ENCODE measurements at regions not wholly inside any gene's neighbourhood (a gene's known extent, or its start where the extent isn't known, plus 50 kb on each side); places are given as distances from the start of the nearest gene placed in this dataset.

DNA sequence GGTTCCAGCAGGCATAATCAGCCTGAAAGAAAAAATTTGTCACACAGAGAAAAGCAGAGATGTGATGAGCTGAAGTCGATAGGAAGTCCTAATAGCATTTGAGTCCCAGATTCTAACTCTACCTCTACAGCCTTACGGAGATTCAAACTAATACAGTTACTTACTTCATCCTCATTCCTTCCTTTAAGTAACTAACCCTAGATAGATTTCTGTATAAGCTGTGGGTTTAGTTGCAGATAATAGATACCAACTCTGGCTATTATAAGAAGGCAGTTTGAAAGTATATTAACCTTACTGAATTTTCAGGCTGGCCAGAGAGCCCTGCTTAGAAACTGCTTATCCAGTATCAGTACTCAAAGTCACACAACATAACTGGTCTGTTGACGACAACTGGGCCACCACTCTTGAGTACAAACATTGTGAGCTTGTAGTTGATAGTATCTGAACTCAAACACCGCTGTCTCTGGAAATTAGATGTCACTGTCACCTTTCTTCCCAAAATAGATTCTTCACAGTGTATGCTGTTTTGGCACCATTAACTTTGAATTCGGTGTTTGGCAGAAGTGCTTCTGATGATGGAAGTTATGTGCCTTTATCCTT, 484.3 kb downstream of the DIPK2A start (continued):
- TF ChIP-seq, protein P1, sequence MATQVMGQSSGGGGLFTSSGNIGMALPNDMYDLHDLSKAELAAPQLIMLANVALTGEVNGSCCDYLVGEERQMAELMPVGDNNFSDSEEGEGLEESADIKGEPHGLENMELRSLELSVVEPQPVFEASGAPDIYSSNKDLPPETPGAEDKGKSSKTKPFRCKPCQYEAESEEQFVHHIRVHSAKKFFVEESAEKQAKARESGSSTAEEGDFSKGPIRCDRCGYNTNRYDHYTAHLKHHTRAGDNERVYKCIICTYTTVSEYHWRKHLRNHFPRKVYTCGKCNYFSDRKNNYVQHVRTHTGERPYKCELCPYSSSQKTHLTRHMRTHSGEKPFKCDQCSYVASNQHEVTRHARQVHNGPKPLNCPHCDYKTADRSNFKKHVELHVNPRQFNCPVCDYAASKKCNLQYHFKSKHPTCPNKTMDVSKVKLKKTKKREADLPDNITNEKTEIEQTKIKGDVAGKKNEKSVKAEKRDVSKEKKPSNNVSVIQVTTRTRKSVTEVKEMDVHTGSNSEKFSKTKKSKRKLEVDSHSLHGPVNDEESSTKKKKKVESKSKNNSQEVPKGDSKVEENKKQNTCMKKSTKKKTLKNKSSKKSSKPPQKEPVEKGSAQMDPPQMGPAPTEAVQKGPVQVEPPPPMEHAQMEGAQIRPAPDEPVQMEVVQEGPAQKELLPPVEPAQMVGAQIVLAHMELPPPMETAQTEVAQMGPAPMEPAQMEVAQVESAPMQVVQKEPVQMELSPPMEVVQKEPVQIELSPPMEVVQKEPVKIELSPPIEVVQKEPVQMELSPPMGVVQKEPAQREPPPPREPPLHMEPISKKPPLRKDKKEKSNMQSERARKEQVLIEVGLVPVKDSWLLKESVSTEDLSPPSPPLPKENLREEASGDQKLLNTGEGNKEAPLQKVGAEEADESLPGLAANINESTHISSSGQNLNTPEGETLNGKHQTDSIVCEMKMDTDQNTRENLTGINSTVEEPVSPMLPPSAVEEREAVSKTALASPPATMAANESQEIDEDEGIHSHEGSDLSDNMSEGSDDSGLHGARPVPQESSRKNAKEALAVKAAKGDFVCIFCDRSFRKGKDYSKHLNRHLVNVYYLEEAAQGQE (IDR thresholded peaks at IDR 0.05) = no peak
- no peak for TF ChIP-seq EGR1 (IDR thresholded peaks at IDR 0.05; ENCODE audit: low read depth in 2 of 2)
- TF ChIP-seq, protein P2, sequence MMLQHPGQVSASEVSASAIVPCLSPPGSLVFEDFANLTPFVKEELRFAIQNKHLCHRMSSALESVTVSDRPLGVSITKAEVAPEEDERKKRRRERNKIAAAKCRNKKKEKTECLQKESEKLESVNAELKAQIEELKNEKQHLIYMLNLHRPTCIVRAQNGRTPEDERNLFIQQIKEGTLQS (IDR thresholded peaks at IDR 0.05) = no peak
- TF ChIP-seq, protein P3, sequence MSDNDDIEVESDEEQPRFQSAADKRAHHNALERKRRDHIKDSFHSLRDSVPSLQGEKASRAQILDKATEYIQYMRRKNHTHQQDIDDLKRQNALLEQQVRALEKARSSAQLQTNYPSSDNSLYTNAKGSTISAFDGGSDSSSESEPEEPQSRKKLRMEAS (IDR thresholded peaks at IDR 0.05) = no peak

DNA sequence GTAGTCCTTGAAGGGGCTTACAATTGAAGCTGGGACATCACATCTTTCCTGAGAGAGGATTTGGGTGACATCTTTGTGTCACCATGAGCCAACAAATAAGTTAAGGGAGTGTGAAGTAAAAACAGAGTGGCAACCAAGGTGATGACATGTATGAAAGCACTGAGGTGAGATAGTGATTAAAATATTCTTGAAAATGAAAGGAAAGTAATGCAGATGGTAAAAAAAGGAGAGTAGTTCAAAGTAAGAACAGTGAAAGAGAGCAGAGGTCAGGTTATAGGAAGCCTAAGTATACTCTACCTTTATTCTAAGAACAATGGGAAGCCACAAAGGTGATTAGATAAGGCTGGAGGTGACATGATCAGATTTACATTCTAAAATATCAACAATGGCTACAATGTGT, 486.1 kb downstream of the DIPK2A start:
- no peak overlapping the region for H3K9ac ChIP-seq (ENCODE audit: low read depth in 1 of 2, low read length in 2 of 2)
- H3K36me3 ChIP-seq (ENCODE audit: control insufficient read depth in 4 of 4, insufficient read depth in 3 of 4, low read depth in 1 of 4, low read length in 3 of 4) = no peaks in the 10 kb centered on the region
- no peaks in the 10 kb centered on the region for H3K9me3 ChIP-seq (ENCODE audit: control insufficient read depth in 4 of 4, low read length in 3 of 4)
- DNase-seq (ENCODE audit: low spot score) = no peak
- no peak overlapping the region for H3K4me3 ChIP-seq (ENCODE audit: low read depth in 1 of 3, low read length in 3 of 3)
- H3K27me3 ChIP-seq (ENCODE audit: control insufficient read depth in 4 of 4, insufficient read depth in 4 of 4, low read length in 3 of 4) = no peaks in the 10 kb centered on the region
- H3K27ac ChIP-seq (ENCODE audit: low read depth in 1 of 2, low read length in 2 of 2) = no peak overlapping the region
- TF ChIP-seq FOXA1 (IDR thresholded peaks at IDR 0.05) (no peak), EGR1 (IDR thresholded peaks at IDR 0.05; ENCODE audit: low read depth in 2 of 2) (no peak), YY1 (IDR thresholded peaks at IDR 0.05) (no peak), TAF1 (conservative IDR thresholded peaks at IDR 0.05) (no peak), RXRA (IDR thresholded peaks at IDR 0.05) (no peak), SP1 (IDR thresholded peaks at IDR 0.05) (no peak), HNF4G (IDR thresholded peaks at IDR 0.05) (no peak), HNF4A (conservative IDR thresholded peaks at IDR 0.05) (no peak), NR2F2 (IDR thresholded peaks at IDR 0.05) (no peak), FOXA2 (IDR thresholded peaks at IDR 0.05) (no peak), RAD21 (IDR thresholded peaks at IDR 0.05) (no peak), JUND (IDR thresholded peaks at IDR 0.05) (no peak), GABPA (IDR thresholded peaks at IDR 0.05 in 1 of 2, conservative IDR thresholded peaks at IDR 0.05 in 1 of 2) (no peak)
- TF ChIP-seq, protein P3 (IDR thresholded peaks at IDR 0.05) = no peak
- TF ChIP-seq, protein P1 (IDR thresholded peaks at IDR 0.05) = no peak
- TF ChIP-seq, protein P2 (IDR thresholded peaks at IDR 0.05) = no peak
- TF ChIP-seq, protein P4, sequence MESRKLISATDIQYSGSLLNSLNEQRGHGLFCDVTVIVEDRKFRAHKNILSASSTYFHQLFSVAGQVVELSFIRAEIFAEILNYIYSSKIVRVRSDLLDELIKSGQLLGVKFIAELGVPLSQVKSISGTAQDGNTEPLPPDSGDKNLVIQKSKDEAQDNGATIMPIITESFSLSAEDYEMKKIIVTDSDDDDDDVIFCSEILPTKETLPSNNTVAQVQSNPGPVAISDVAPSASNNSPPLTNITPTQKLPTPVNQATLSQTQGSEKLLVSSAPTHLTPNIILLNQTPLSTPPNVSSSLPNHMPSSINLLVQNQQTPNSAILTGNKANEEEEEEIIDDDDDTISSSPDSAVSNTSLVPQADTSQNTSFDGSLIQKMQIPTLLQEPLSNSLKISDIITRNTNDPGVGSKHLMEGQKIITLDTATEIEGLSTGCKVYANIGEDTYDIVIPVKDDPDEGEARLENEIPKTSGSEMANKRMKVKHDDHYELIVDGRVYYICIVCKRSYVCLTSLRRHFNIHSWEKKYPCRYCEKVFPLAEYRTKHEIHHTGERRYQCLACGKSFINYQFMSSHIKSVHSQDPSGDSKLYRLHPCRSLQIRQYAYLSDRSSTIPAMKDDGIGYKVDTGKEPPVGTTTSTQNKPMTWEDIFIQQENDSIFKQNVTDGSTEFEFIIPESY (IDR thresholded peaks at IDR 0.05) = no peak
- TF ChIP-seq, protein P5, sequence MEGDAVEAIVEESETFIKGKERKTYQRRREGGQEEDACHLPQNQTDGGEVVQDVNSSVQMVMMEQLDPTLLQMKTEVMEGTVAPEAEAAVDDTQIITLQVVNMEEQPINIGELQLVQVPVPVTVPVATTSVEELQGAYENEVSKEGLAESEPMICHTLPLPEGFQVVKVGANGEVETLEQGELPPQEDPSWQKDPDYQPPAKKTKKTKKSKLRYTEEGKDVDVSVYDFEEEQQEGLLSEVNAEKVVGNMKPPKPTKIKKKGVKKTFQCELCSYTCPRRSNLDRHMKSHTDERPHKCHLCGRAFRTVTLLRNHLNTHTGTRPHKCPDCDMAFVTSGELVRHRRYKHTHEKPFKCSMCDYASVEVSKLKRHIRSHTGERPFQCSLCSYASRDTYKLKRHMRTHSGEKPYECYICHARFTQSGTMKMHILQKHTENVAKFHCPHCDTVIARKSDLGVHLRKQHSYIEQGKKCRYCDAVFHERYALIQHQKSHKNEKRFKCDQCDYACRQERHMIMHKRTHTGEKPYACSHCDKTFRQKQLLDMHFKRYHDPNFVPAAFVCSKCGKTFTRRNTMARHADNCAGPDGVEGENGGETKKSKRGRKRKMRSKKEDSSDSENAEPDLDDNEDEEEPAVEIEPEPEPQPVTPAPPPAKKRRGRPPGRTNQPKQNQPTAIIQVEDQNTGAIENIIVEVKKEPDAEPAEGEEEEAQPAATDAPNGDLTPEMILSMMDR (IDR thresholded peaks at IDR 0.05; ENCODE audit: low read depth, low read length, missing input control) = no peak
- H3K4me1 ChIP-seq (ENCODE audit: control insufficient read depth in 4 of 4, insufficient read depth in 4 of 4, low read length in 3 of 4) = no peaks in the 10 kb centered on the region
